HepG2 (cell line): ENCODE measurements at regions not wholly inside any gene's neighbourhood (a gene's known extent, or its start where the extent isn't known, plus 50 kb on each side); places are given as distances from the start of the nearest gene placed in this dataset.

ENCODE experiments used
- ATAC-seq: fragments of 200-7000 bp; cut with Tn5 transposase; 3 replicates; pipeline ENCODE4 v1.9.1; 2020; ENCODE audit warnings: mild to moderate bottlenecking, moderate library complexity
- BruUV-seq: library from RNA; stranded (reverse); fragments of 400-500 nt; replicated peaks from 2 replicates; lab custom pipeline; 2021; lab: Mats Ljungman, UMichigan
- CTCF ChIA-PET: fragments of 300-600 bp; formaldehyde crosslinking; extraction: SDS; loops from one replicate; lab custom pipeline; 2021; ENCODE audit warnings: low total read pairs, inconsistent platforms, low intra/inter-chr PET ratio; lab: Yijun Ruan, JAX
- POLR2A ChIA-PET: fragments of 350-600 bp; sonication (Branson Sonifier 250); formaldehyde crosslinking; loops from one replicate; lab custom pipeline; 2020; ENCODE audit warnings: antibody characterized with exemption, inconsistent platforms; lab: Yijun Ruan, JAX
- DNase-seq: peaks from one replicate; pipeline ENCODE4 v3.0.0-alpha.2; 2015; ENCODE audit warnings: low spot score
- FAIRE-seq: peaks from 3 replicates; lab custom pipeline; 2011; peaks lifted over from hg19 to GRCh38; lab: Jason Lieb, UNC
- H2AFZ ChIP-seq: one replicate; pipeline ENCODE4 v1.6.1; 2011; ENCODE audit warnings: low read length, inconsistent platforms
- H3K27ac ChIP-seq: fragments of 300-600 bp; 3 replicates; pipeline ENCODE4 v1.8.0; 2011; ENCODE audit warnings: mixed run types, mild to moderate bottlenecking, mixed read lengths, low read length, inconsistent platforms; ENCODE audit not compliant: insufficient read depth; ENCODE audit errors: extremely low read length
- H3K27me3 ChIP-seq, 2 experiments: fragments of 200-600 bp in 1 of 2; 2 replicates in 1 of 2; 3 replicates in 1 of 2; pipeline versions ENCODE4 v1.6.0 to v1.8.0; 2011; ENCODE audit warnings: low read length in 2 of 2, mild to moderate bottlenecking in 2 of 2, moderate library complexity in 2 of 2, inconsistent platforms in 1 of 2; ENCODE audit not compliant: insufficient read depth in 2 of 2, control insufficient read depth in 1 of 2
- H3K36me3 ChIP-seq, 2 experiments: fragments of 200-600 bp in 1 of 2; replicated peaks in 1 of 2; 2 replicates in 1 of 2; 3 replicates in 1 of 2; pipeline versions ENCODE4 v1.5.1 to v1.8.0; 2011; ENCODE audit warnings: low read length in 2 of 2, inconsistent platforms in 1 of 2; ENCODE audit not compliant: insufficient read depth in 2 of 2, control insufficient read depth in 1 of 2
- H3K4me1 ChIP-seq: 2 replicates; pipeline ENCODE4 v1.5.1; 2012; ENCODE audit warnings: low read length, inconsistent platforms; ENCODE audit not compliant: insufficient read depth
- H3K4me2 ChIP-seq: 2 replicates; pipeline ENCODE4 v1.6.0; 2011; ENCODE audit warnings: low read depth, low read length, inconsistent platforms
- H3K4me3 ChIP-seq, 3 experiments: fragments of 200-600 bp in 1 of 3; sonication (generic), shearing (Covaris generic) in 1 of 3; replicated peaks in 1 of 3; 2 replicates each; pipeline ENCODE4 v1.5.1; 2011 to 2016; ENCODE audit warnings: low read length in 3 of 3, inconsistent platforms in 2 of 3, low read depth in 2 of 3, mild to moderate bottlenecking in 2 of 3, control low read depth in 1 of 3, mixed read lengths in 1 of 3; ENCODE audit not compliant: insufficient read depth in 1 of 3
- H3K79me2 ChIP-seq: one replicate; pipeline ENCODE4 v1.6.1; 2011; ENCODE audit warnings: low read length, inconsistent platforms; ENCODE audit not compliant: insufficient read depth
- H3K9ac ChIP-seq: 2 replicates; pipeline ENCODE4 v1.6.0; 2011; ENCODE audit warnings: mild to moderate bottlenecking, low read depth, low read length, inconsistent platforms; ENCODE audit not compliant: insufficient read depth
- H3K9me3 ChIP-seq: 2 replicates; pipeline ENCODE4 v1.5.1; 2012; ENCODE audit warnings: mild to moderate bottlenecking, low read length
- H4K20me1 ChIP-seq: 2 replicates; pipeline ENCODE4 v1.6.0; 2011; ENCODE audit warnings: inconsistent platforms, mild to moderate bottlenecking, low read length, moderate library complexity; ENCODE audit not compliant: insufficient read depth
- GRHL1 ChIP-seq: sonication (generic); formaldehyde crosslinking; conservative IDR thresholded peaks from 2 replicates; pipeline ENCODE4 v1.8.0; 2022; ENCODE audit warnings: missing genetic modification reagents
- HDAC6 ChIP-seq: fragments of 200-600 bp; sonication (generic); IDR thresholded peaks from 2 replicates; pipeline ENCODE4 v1.7.0; 2017; ENCODE audit warnings: mild to moderate bottlenecking, antibody characterized with exemption, low read length, low read depth
- JUND ChIP-seq: sonication (generic); formaldehyde crosslinking; IDR thresholded peaks from 2 replicates; pipeline ENCODE4 v1.8.0; 2022; ENCODE audit warnings: mild to moderate bottlenecking, missing genetic modification reagents
- KDM4B ChIP-seq: sonication (generic); formaldehyde crosslinking; IDR thresholded peaks from 2 replicates; pipeline ENCODE4 v1.4.0; 2020; ENCODE audit warnings: missing genetic modification reagents
- KLF12 ChIP-seq: sonication (generic); formaldehyde crosslinking; IDR thresholded peaks from 2 replicates; pipeline ENCODE4 v1.4.0; 2020; ENCODE audit warnings: missing genetic modification reagents, borderline replicate concordance
- LCORL ChIP-seq, 2 experiments: fragments of 450-650 bp in 1 of 2; sonication (generic) in 1 of 2; formaldehyde crosslinking in 1 of 2; IDR thresholded peaks; 2 replicates each; pipeline versions ENCODE4 v1.5.0 to v1.6.1; 2017 to 2020; ENCODE audit warnings: antibody characterized with exemption in 1 of 2, missing genetic modification reagents in 1 of 2
- TFDP1 ChIP-seq: IDR thresholded peaks from 2 replicates; pipeline ENCODE4 v1.6.1; 2016; ENCODE audit warnings: missing compliant biosample characterization, missing genetic modification reagents, borderline replicate concordance
- ZFP37 ChIP-seq: sonication (generic); formaldehyde crosslinking; IDR thresholded peaks from 2 replicates; pipeline ENCODE4 v1.4.0; 2020; ENCODE audit warnings: missing genetic modification reagents, borderline replicate concordance
- ZNF136 ChIP-seq: sonication (generic); formaldehyde crosslinking; IDR thresholded peaks from 2 replicates; pipeline ENCODE4 v1.8.1; 2022; ENCODE audit warnings: low read depth, mild to moderate bottlenecking, moderate library complexity, missing genetic modification reagents
- ZNF280B ChIP-seq: sonication (generic); formaldehyde crosslinking; IDR thresholded peaks from 2 replicates; pipeline ENCODE4 v1.5.0; 2020; ENCODE audit warnings: missing genetic modification reagents, mild to moderate bottlenecking, borderline replicate concordance
- ZNF652 ChIP-seq: IDR thresholded peaks from 2 replicates; pipeline ENCODE4 v1.6.1; 2016; ENCODE audit warnings: low read depth, borderline replicate concordance
- ZNF772 ChIP-seq: sonication (generic); formaldehyde crosslinking; IDR thresholded peaks from 2 replicates; pipeline ENCODE4 v1.5.0; 2020; ENCODE audit warnings: mild to moderate bottlenecking, missing genetic modification reagents
- WGBS: methylation state at CpG from one replicate; pipeline ENCODE4 v1.1.6; 2017; ENCODE audit warnings: low lambda C conversion rate; 5-methylcytosine and 5-hydroxymethylcytosine counted together
- in situ Hi-C: cut with HindIII; loops from 2 replicates; pipeline ENCODE4 v1.10.0; 2017; ENCODE audit warnings: low pct_unique_long_range_greater_than_20kb; ENCODE audit not compliant: extremely low pct_ligation_motif_present
- intact Hi-C: fragments of 100-400 bp; cut with micrococcal nuclease; formaldehyde crosslinking; loops from one replicate; pipeline ENCODE4 v1.10.0; 2022; ENCODE audit not compliant: unreplicated experiment

- Histone ChIP-seq H2AFZ (no peak overlapping the region), H3K36me3 (no peaks in the 10 kb centered on the region), H3K27me3 (peaks cover 2 to 5% of the 10 kb centered on the region in 2 experiments; a peak in 1 of 5 replicates), H4K20me1 (no peaks in the 10 kb centered on the region), H3K4me3 (no peak overlapping the region), H3K79me2 (no peaks in the 10 kb centered on the region), H3K4me1 (no peaks in the 10 kb centered on the region), H3K9ac (no peak overlapping the region), H3K27ac (no peak overlapping the region), H3K4me2 (no peak overlapping the region), H3K9me3 (no peaks in the 10 kb centered on the region)
- in situ Hi-C loops: no loop called here
- no peak for TF ChIP-seq GRHL1 (CRISPR knock-in tag)
- TF ChIP-seq KDM4B (CRISPR knock-in tag): no peak
- no peak for TF ChIP-seq HDAC6
- 16% methylated on average over 5 of the region's 5 CpGs for WGBS
- ChIA-PET CTCF (no interaction called here), POLR2A (no interaction called here)
- no peak for FAIRE-seq
- no peak for DNase-seq
- no TSS peak for BruUV-seq
- intact Hi-C loops: no loop called here
- no peak for ATAC-seq
Observed at GRCh38 chr7:132696332-132696731, 120.1 kb upstream of the PLXNA4 start.

GRCh38 chr7:132691201-132691600 lies 114.9 kb upstream of the PLXNA4 start:
- no peak overlapping the region for H3K4me2 ChIP-seq
- ATAC-seq (no peak), DNase-seq (no peak), FAIRE-seq (no peak)
- H3K27ac ChIP-seq: no peak overlapping the region
- no peak overlapping the region for H2AFZ ChIP-seq
- H3K9me3 ChIP-seq: no peaks in the 10 kb centered on the region
- WGBS: 16% methylated on average over 3 of the region's 3 CpGs
- in situ Hi-C loops: no loop called here
- H3K4me3 ChIP-seq: no peak overlapping the region
- intact Hi-C loops: no loop called here
- POLR2A ChIA-PET: no interaction called here
- H3K9ac ChIP-seq: no peak overlapping the region
- H4K20me1 ChIP-seq: no peaks in the 10 kb centered on the region
- no peaks in the 10 kb centered on the region for H3K79me2 ChIP-seq
- no TSS peak for BruUV-seq
- CTCF ChIA-PET: no interaction called here
- H3K36me3 ChIP-seq: no peaks in the 10 kb centered on the region
- peaks cover 2 to 17% of the 10 kb centered on the region in 2 experiments; a peak in 1 of 5 replicates for H3K27me3 ChIP-seq
- no peaks in the 10 kb centered on the region for H3K4me1 ChIP-seq
- TF ChIP-seq JUND (no peak), KLF12 (CRISPR knock-in tag) (no peak), LCORL (IDR thresholded peaks at IDR 0.05) (no peak), LCORL (CRISPR knock-in tag; IDR thresholded peaks at IDR 0.05) (no peak), ZFP37 (no peak), ZNF772 (CRISPR knock-in tag) (no peak), ZNF652 (CRISPR knock-in tag) (no peak), ZNF280B (CRISPR knock-in tag) (no peak), TFDP1 (CRISPR knock-in tag) (no peak), ZNF136 (CRISPR knock-in tag) (no peak)
